Mesenchymal stem cell (in vitro differentiated cells and primary cell): ENCODE measurements at regions not wholly inside any gene's neighbourhood (a gene's known extent, or its start where the extent isn't known, plus 50 kb on each side); places are given as distances from the start of the nearest gene placed in this dataset.

Experiments
- DNase-seq: peaks from one replicate; pipeline ENCODE4 v3.0.0-alpha.2; 2013
- H2AFZ ChIP-seq: one replicate; pipeline ENCODE4 v1.6.1; 2013; ENCODE audit warnings: low read depth, mild to moderate bottlenecking, control low read depth, inconsistent platforms, low read length, moderate library complexity
- H2AK5ac ChIP-seq: 2 replicates; pipeline ENCODE4 v1.6.1; 2013; ENCODE audit warnings: low read length, moderate library complexity, mild to moderate bottlenecking, inconsistent platforms; ENCODE audit not compliant: severe bottlenecking
- H2BK120ac ChIP-seq: one replicate; pipeline ENCODE4 v1.6.1; 2013; ENCODE audit warnings: low read depth, mild to moderate bottlenecking, inconsistent platforms, low read length, moderate library complexity
- H2BK12ac ChIP-seq, 2 experiments: one replicate each; pipeline ENCODE4 v1.6.1; 2013; ENCODE audit warnings: inconsistent platforms in 2 of 2, low read length in 2 of 2, mild to moderate bottlenecking in 2 of 2, moderate library complexity in 2 of 2, control low read depth in 1 of 2
- H2BK15ac ChIP-seq: one replicate; pipeline ENCODE4 v1.6.1; 2013; ENCODE audit warnings: mild to moderate bottlenecking, low read depth, inconsistent platforms; ENCODE audit not compliant: poor library complexity, severe bottlenecking
- H2BK5ac ChIP-seq: 2 replicates; pipeline ENCODE4 v1.6.1; 2013; ENCODE audit warnings: low read depth, mild to moderate bottlenecking, low read length, control low read depth, inconsistent platforms; ENCODE audit not compliant: poor library complexity, severe bottlenecking
- H3K14ac ChIP-seq, 2 experiments: one replicate each; pipeline ENCODE4 v1.6.1; 2013; ENCODE audit warnings: inconsistent platforms in 2 of 2, low read length in 2 of 2, control low read depth in 1 of 2, mild to moderate bottlenecking in 1 of 2, moderate library complexity in 1 of 2
- H3K18ac ChIP-seq, 2 experiments: one replicate each; pipeline ENCODE4 v1.6.1; 2013; ENCODE audit warnings: inconsistent platforms in 2 of 2, low read length in 2 of 2, control low read depth in 1 of 2, low read depth in 1 of 2, mild to moderate bottlenecking in 1 of 2
- H3K23ac ChIP-seq, 2 experiments: one replicate each; pipeline ENCODE4 v1.6.1; 2013; ENCODE audit warnings: inconsistent platforms in 2 of 2, low read length in 2 of 2, mild to moderate bottlenecking in 2 of 2, moderate library complexity in 2 of 2, control low read depth in 1 of 2
- H3K27ac ChIP-seq: 2 replicates; pipeline ENCODE4 v1.5.1; 2013; ENCODE audit warnings: mild to moderate bottlenecking, moderate library complexity, low read length, control low read depth, inconsistent platforms; ENCODE audit not compliant: poor library complexity, severe bottlenecking
- H3K27me3 ChIP-seq, 2 experiments: 2 replicates each; pipeline versions ENCODE4 v1.6.1 to v1.7.0; 2013; ENCODE audit warnings: low read length in 2 of 2, mild to moderate bottlenecking in 2 of 2, moderate library complexity in 2 of 2, control low read depth in 1 of 2, inconsistent platforms in 1 of 2; ENCODE audit not compliant: control insufficient read depth in 1 of 2, insufficient read depth in 1 of 2
- H3K36me3 ChIP-seq, 2 experiments: 2 replicates each; pipeline versions ENCODE4 v1.6.1 to v1.7.0; 2013; ENCODE audit warnings: low read length in 2 of 2, control low read depth in 1 of 2, inconsistent platforms in 1 of 2, low read depth in 1 of 2, mild to moderate bottlenecking in 1 of 2; ENCODE audit not compliant: insufficient read depth in 2 of 2, control insufficient read depth in 1 of 2
- H3K4ac ChIP-seq, 2 experiments: one replicate each; pipeline ENCODE4 v1.6.1; 2013; ENCODE audit warnings: inconsistent platforms in 2 of 2, low read length in 2 of 2, mild to moderate bottlenecking in 2 of 2, moderate library complexity in 2 of 2, control low read depth in 1 of 2, low read depth in 1 of 2
- H3K4me1 ChIP-seq: 2 replicates; pipeline ENCODE4 v1.6.1; 2013; ENCODE audit warnings: low read depth, low read length, control low read depth; ENCODE audit not compliant: control insufficient read depth, insufficient read depth
- H3K4me2 ChIP-seq: 2 replicates; pipeline ENCODE4 v1.6.1; 2013; ENCODE audit warnings: low read length, mild to moderate bottlenecking, inconsistent platforms; ENCODE audit not compliant: poor library complexity, severe bottlenecking
- H3K4me3 ChIP-seq, 2 experiments: 2 replicates each; pipeline versions ENCODE4 v1.5.1 to v1.7.0; 2013; ENCODE audit warnings: low read length in 2 of 2, mild to moderate bottlenecking in 2 of 2, control low read depth in 1 of 2, low read depth in 1 of 2; ENCODE audit not compliant: insufficient read depth in 1 of 2
- H3K79me1 ChIP-seq: replicated peaks from 2 replicates; pipeline ENCODE4 v1.6.1; 2013; ENCODE audit warnings: mild to moderate bottlenecking, control low read depth, low read length, inconsistent platforms; ENCODE audit not compliant: poor library complexity, severe bottlenecking
- H3K9ac ChIP-seq: 2 replicates; pipeline ENCODE4 v1.7.0; 2013; ENCODE audit warnings: mild to moderate bottlenecking, low read length, moderate library complexity
- H3K9me3 ChIP-seq: 2 replicates; pipeline ENCODE4 v1.7.0; 2013; ENCODE audit warnings: mild to moderate bottlenecking, low read length; ENCODE audit not compliant: control insufficient read depth
- H4K8ac ChIP-seq: one replicate; pipeline ENCODE4 v1.6.1; 2013; ENCODE audit warnings: inconsistent platforms, mild to moderate bottlenecking, low read length, moderate library complexity
- H4K91ac ChIP-seq: one replicate; pipeline ENCODE4 v1.6.1; 2013; ENCODE audit warnings: mild to moderate bottlenecking, low read length, inconsistent platforms
- WGBS: methylation state at CpG from one replicate; pipeline ENCODE4 v1.1.7; 2013; ENCODE audit warnings: mixed read lengths; 5-methylcytosine and 5-hydroxymethylcytosine counted together

DNA sequence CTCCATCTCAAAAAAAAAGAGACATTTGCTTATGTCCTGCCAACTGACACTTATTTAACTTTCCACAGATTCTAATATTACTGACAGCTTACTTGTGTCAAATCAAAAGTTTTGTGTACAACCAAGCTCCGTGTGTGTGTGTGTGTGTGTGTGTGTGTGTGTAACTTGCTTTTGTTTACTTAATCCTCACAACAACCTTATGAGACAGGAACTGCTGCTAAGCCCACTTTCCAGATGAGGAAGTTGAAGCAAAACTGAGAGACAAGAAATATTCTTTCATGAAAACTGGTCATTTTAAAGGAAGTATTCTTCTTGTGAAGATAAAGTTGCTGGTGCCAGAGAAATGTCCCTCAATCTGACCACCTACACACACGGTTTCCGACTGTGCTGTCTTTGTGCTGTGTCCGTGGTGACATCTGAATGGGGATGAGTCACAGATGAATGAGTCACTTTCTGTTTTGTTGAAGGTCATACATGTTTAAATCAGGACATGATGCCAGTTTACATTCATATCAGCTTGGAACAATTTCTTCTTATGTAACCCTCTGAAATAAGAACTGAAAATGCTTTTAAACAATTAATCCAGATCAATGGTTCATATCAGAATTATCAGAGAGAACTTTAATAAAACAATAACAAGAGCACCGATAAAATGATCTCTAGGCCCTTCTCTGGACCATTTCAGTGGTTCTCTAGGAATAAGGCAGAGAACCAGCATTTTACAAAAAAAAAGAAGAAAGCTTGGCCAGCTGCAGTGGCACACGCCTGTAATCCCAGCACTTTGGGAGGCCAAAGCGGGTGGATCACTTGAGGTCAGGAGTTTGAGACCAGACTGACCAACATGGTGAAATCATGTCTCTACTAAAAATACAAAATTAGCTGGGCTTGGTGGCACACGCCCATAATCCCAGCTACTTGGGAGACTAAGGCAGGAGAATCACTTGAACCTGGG is 95.5 kb downstream of the THNSL2 start:
- no peak overlapping the region for H2BK12ac ChIP-seq
- H3K4me2 ChIP-seq = no peak overlapping the region
- H2BK120ac ChIP-seq = no peak overlapping the region
- no peak overlapping the region for H3K14ac ChIP-seq
- WGBS = 59% methylated on average over 7 of the region's 8 CpGs
- no peak overlapping the region for H3K4me3 ChIP-seq
- no peak overlapping the region for H3K4ac ChIP-seq
- H2BK5ac ChIP-seq = no peak overlapping the region
- H4K8ac ChIP-seq = no peak overlapping the region
- no peak overlapping the region for H2AK5ac ChIP-seq
- no peak overlapping the region for H4K91ac ChIP-seq
- no peak overlapping the region for H2BK15ac ChIP-seq
- peak overlapping the region; percentile 18 for H3K9ac ChIP-seq
- peak; percentile 11 for DNase-seq
- no peaks in the 10 kb centered on the region for H3K4me1 ChIP-seq
- H3K18ac ChIP-seq = no peak overlapping the region
- H3K9me3 ChIP-seq = no peaks in the 10 kb centered on the region
- peaks cover 0 to 6% of the 10 kb centered on the region in 2 experiments for H3K27me3 ChIP-seq
- H2AFZ ChIP-seq = no peak overlapping the region
- no peak overlapping the region for H3K23ac ChIP-seq
- H3K36me3 ChIP-seq = no peaks in the 10 kb centered on the region
- no peak overlapping the region for H3K27ac ChIP-seq
- no peaks in the 10 kb centered on the region for H3K79me1 ChIP-seq

DNA sequence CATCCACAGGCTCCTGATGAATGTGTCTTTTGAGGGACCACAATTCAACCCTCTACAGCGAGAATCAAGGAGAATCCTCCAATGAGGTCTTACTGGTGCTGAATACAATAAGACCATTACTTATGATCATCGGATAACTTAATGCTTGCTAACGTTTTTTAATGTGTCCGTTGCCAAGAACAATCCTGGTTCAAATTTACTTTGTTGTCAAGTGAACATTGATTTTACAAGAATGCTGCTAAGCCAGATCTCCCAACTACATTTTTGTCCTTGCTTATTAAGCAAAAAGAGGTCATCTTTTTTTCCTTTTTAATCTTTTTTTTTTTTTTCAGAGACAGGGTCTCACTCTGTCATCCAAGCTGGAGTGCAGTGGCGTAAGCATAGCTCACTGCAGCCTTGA is 93.7 kb downstream of the THNSL2 start:
- Histone ChIP-seq H4K91ac (no peak overlapping the region), H3K4ac (no peak overlapping the region), H3K79me1 (no peaks in the 10 kb centered on the region), H3K14ac (no peak overlapping the region), H2BK15ac (no peak overlapping the region), H2AK5ac (no peak overlapping the region), H3K4me1 (no peaks in the 10 kb centered on the region), H2AFZ (no peak overlapping the region), H3K4me2 (no peak overlapping the region), H3K9ac (no peak overlapping the region), H3K27ac (no peak overlapping the region), H2BK120ac (no peak overlapping the region), H2BK12ac (no peak overlapping the region), H4K8ac (no peak overlapping the region), H3K9me3 (no peaks in the 10 kb centered on the region), H3K36me3 (no peaks in the 10 kb centered on the region), H2BK5ac (no peak overlapping the region), H3K27me3 (peaks cover 0 to 10% of the 10 kb centered on the region in 2 experiments), H3K18ac (no peak overlapping the region), H3K4me3 (no peak overlapping the region), H3K23ac (no peak overlapping the region)
- DNase-seq = no peak
- WGBS = 84% methylated on average over 5 of the region's 5 CpGs

DNA sequence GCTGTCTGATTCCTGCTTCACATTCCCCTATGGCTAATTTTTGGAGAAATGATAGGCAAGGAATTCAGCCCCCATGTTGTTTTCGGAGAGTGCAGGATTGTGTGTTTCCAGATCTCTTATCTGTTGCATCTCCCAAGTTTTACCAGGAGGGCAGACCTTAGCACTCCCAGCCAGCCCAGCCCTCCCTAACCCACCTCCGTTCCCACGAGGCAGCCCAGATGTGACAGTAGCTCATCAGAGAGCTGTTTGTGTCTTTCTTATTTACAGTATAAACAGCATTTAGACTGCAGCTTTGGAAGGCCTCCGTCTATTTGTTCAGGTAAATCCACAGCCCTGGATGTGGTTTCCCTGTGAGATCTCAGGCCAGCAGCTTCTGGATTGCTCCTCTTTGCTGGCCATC is 91.6 kb downstream of the THNSL2 start:
- Histone ChIP-seq H2BK5ac (no peak overlapping the region), H3K9ac (no peak overlapping the region), H3K9me3 (no peaks in the 10 kb centered on the region), H3K27me3 (peaks cover 0 to 19% of the 10 kb centered on the region in 2 experiments), H3K27ac (no peak overlapping the region), H3K4me3 (no peak overlapping the region), H2BK15ac (no peak overlapping the region), H3K4me1 (no peaks in the 10 kb centered on the region), H2AFZ (no peak overlapping the region), H2AK5ac (no peak overlapping the region), H3K23ac (no peak overlapping the region), H3K4me2 (no peak overlapping the region), H3K79me1 (no peaks in the 10 kb centered on the region), H2BK12ac (no peak overlapping the region), H4K91ac (no peak overlapping the region), H4K8ac (no peak overlapping the region), H3K18ac (no peak overlapping the region), H3K4ac (no peak overlapping the region), H3K36me3 (no peaks in the 10 kb centered on the region), H2BK120ac (no peak overlapping the region), H3K14ac (no peak overlapping the region)
- DNase-seq = no peak
- WGBS = 53% methylated on average over 4 of the region's 4 CpGs

DNA sequence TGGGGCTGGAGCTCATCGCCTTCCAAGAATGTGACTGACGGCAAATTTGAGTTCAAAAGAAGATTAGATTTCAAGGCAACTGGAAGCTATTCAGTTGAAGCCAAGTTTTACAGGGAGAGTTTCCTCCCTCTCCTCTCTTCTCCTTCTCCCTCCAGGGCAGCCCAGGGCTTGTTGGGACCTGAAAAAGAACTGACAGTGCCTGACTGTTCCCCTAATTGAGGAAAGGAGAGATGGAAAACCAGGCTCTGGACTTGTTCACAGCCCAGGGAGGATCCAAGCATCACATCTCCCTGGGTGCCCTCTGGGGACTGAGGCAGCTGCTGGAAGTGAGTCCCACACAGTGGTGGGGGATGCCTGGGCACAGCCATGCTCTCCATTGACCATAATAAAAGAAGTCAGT is 88.1 kb downstream of the THNSL2 start:
- Histone ChIP-seq H2BK5ac (no peak overlapping the region), H2AK5ac (no peak overlapping the region), H2BK15ac (no peak overlapping the region), H2AFZ (no peak overlapping the region), H3K9ac (no peak overlapping the region), H3K27me3 (peaks cover 0 to 22% of the 10 kb centered on the region in 2 experiments), H3K4me2 (no peak overlapping the region), H3K18ac (no peak overlapping the region), H3K4ac (no peak overlapping the region), H2BK12ac (no peak overlapping the region), H3K14ac (no peak overlapping the region), H3K9me3 (no peaks in the 10 kb centered on the region), H3K4me1 (no peaks in the 10 kb centered on the region), H3K27ac (no peak overlapping the region), H3K79me1 (no peaks in the 10 kb centered on the region), H3K4me3 (no peak overlapping the region), H4K91ac (no peak overlapping the region), H2BK120ac (no peak overlapping the region), H3K23ac (no peak overlapping the region), H4K8ac (no peak overlapping the region), H3K36me3 (no peaks in the 10 kb centered on the region)
- no peak for DNase-seq
- 79% methylated on average over 2 of the region's 2 CpGs for WGBS
